ENCODE measurements at regions not wholly inside any gene's neighbourhood (a gene's known extent, or its start where the extent isn't known, plus 50 kb on each side); places are given as distances from the start of the nearest gene placed in this dataset.
"Not testable (repeated sequence)": the region's sequence is repeated elsewhere in the genome, so short reads cannot be mapped to it uniquely, and the experiment has no call there.

- no peak overlapping the region for H3K4me3 Mint-ChIP-seq
- ATAC-seq (no peak), DNase-seq (no peak)
- H3K4me1 Mint-ChIP-seq: no peaks in the 10 kb centered on the region
- H3K9me3 ChIP-seq (ENCODE audit: control insufficient read depth, low read length, poor library complexity, severe bottlenecking): no peaks in the 10 kb centered on the region
- H3K27me3 Mint-ChIP-seq: no peaks in the 10 kb centered on the region
- no peak overlapping the region for H3K27ac Mint-ChIP-seq
- H3K36me3 Mint-ChIP-seq (ENCODE audit: low read depth): no peaks in the 10 kb centered on the region
Measured at GRCh38 chr5:124494540-124495116, 251.8 kb downstream of the ZNF608 start.

GRCh38 chr5:124492444-124493224 lies 253.8 kb downstream of the ZNF608 start:
- Mint-ChIP-seq H3K36me3 (ENCODE audit: low read depth) (no peaks in the 10 kb centered on the region), H3K27ac (no peak overlapping the region), H3K27me3 (no peaks in the 10 kb centered on the region), H3K4me3 (no peak overlapping the region), H3K4me1 (no peaks in the 10 kb centered on the region)
- ATAC-seq (no peak), DNase-seq (no peak)
- no peaks in the 10 kb centered on the region for H3K9me3 ChIP-seq (ENCODE audit: control insufficient read depth, low read length, poor library complexity, severe bottlenecking)

GRCh38 chr5:124490315-124490714 lies 256.1 kb downstream of the ZNF608 start:
- H3K4me1 Mint-ChIP-seq; ATAC-seq; H3K4me3 Mint-ChIP-seq; H3K27ac Mint-ChIP-seq; DNase-seq; H3K27me3 Mint-ChIP-seq; H3K36me3 Mint-ChIP-seq (ENCODE audit: low read depth); H3K9me3 ChIP-seq (ENCODE audit: control insufficient read depth, low read length, poor library complexity, severe bottlenecking): not testable (repeated sequence)

GRCh38 chr5:124481419-124481818 lies 265.0 kb downstream of the ZNF608 start:
- H3K27ac Mint-ChIP-seq: no peak overlapping the region
- H3K4me1 Mint-ChIP-seq: no peaks in the 10 kb centered on the region
- H3K27me3 Mint-ChIP-seq: no peaks in the 10 kb centered on the region
- ATAC-seq (no peak), DNase-seq (no peak)
- no peaks in the 10 kb centered on the region for H3K36me3 Mint-ChIP-seq (ENCODE audit: low read depth)
- H3K4me3 Mint-ChIP-seq: no peak overlapping the region
- no peaks in the 10 kb centered on the region for H3K9me3 ChIP-seq (ENCODE audit: control insufficient read depth, low read length, poor library complexity, severe bottlenecking)

GRCh38 chr5:124480964-124481363 lies 265.5 kb downstream of the ZNF608 start:
- no peaks in the 10 kb centered on the region for H3K9me3 ChIP-seq (ENCODE audit: control insufficient read depth, low read length, poor library complexity, severe bottlenecking)
- no peak for DNase-seq
- ATAC-seq: no peak
- no peaks in the 10 kb centered on the region for H3K36me3 Mint-ChIP-seq (ENCODE audit: low read depth)
- no peaks in the 10 kb centered on the region for H3K27me3 Mint-ChIP-seq
- no peak overlapping the region for H3K4me3 Mint-ChIP-seq
- H3K4me1 Mint-ChIP-seq: no peaks in the 10 kb centered on the region
- H3K27ac Mint-ChIP-seq: no peak overlapping the region

GRCh38 chr5:124480022-124480421 lies 266.4 kb downstream of the ZNF608 start:
- Mint-ChIP-seq H3K4me1 (no peaks in the 10 kb centered on the region), H3K4me3 (no peak overlapping the region), H3K27ac (no peak overlapping the region), H3K36me3 (ENCODE audit: low read depth) (no peaks in the 10 kb centered on the region), H3K27me3 (no peaks in the 10 kb centered on the region)
- H3K9me3 ChIP-seq (ENCODE audit: control insufficient read depth, low read length, poor library complexity, severe bottlenecking): no peaks in the 10 kb centered on the region
- ATAC-seq: no peak
- no peak for DNase-seq

GRCh38 chr5:124478264-124478663 lies 268.2 kb downstream of the ZNF608 start:
- ATAC-seq: no peak
- no peak for DNase-seq
- Mint-ChIP-seq H3K36me3 (ENCODE audit: low read depth) (no peaks in the 10 kb centered on the region), H3K4me1 (no peaks in the 10 kb centered on the region), H3K27me3 (no peaks in the 10 kb centered on the region), H3K4me3 (no peak overlapping the region), H3K27ac (no peak overlapping the region)
- H3K9me3 ChIP-seq (ENCODE audit: control insufficient read depth, low read length, poor library complexity, severe bottlenecking): no peaks in the 10 kb centered on the region

GRCh38 chr5:124477577-124477976 lies 268.9 kb downstream of the ZNF608 start:
- no peak for ATAC-seq
- H3K27ac Mint-ChIP-seq: no peak overlapping the region
- no peak overlapping the region for H3K4me3 Mint-ChIP-seq
- H3K36me3 Mint-ChIP-seq (ENCODE audit: low read depth): no peaks in the 10 kb centered on the region
- H3K4me1 Mint-ChIP-seq: no peaks in the 10 kb centered on the region
- H3K27me3 Mint-ChIP-seq: no peaks in the 10 kb centered on the region
- H3K9me3 ChIP-seq (ENCODE audit: control insufficient read depth, low read length, poor library complexity, severe bottlenecking): no peaks in the 10 kb centered on the region
- no peak for DNase-seq

GRCh38 chr5:124477062-124477461 lies 269.4 kb downstream of the ZNF608 start:
- no peaks in the 10 kb centered on the region for H3K36me3 Mint-ChIP-seq (ENCODE audit: low read depth)
- ATAC-seq (no peak), DNase-seq (no peak)

GRCh38 chr5:124474528-124475215 lies 271.8 kb downstream of the ZNF608 start:
- DNase-seq (no peak), ATAC-seq (no peak)
- no peaks in the 10 kb centered on the region for H3K27me3 Mint-ChIP-seq
- no peaks in the 10 kb centered on the region for H3K36me3 Mint-ChIP-seq (ENCODE audit: low read depth)
- H3K27ac Mint-ChIP-seq: no peak overlapping the region
- H3K4me1 Mint-ChIP-seq: no peaks in the 10 kb centered on the region
- H3K9me3 ChIP-seq (ENCODE audit: control insufficient read depth, low read length, poor library complexity, severe bottlenecking): no peaks in the 10 kb centered on the region
- H3K4me3 Mint-ChIP-seq: no peak overlapping the region

More at GRCh38 chr5:124477062-124477461, 269.4 kb downstream of the ZNF608 start:
- no peaks in the 10 kb centered on the region for H3K9me3 ChIP-seq (ENCODE audit: control insufficient read depth, low read length, poor library complexity, severe bottlenecking)
- Mint-ChIP-seq H3K4me1 (no peaks in the 10 kb centered on the region), H3K4me3 (no peak overlapping the region), H3K27me3 (no peaks in the 10 kb centered on the region), H3K27ac (no peak overlapping the region)

GRCh38 chr5:124468671-124469411 lies 277.6 kb downstream of the ZNF608 start:
- H3K27ac Mint-ChIP-seq: no peak overlapping the region

GRCh38 chr5:124467745-124468144 lies 278.7 kb downstream of the ZNF608 start:
- DNase-seq: no peak

More at GRCh38 chr5:124468671-124469411, 277.6 kb downstream of the ZNF608 start:
- H3K9me3 ChIP-seq (ENCODE audit: control insufficient read depth, low read length, poor library complexity, severe bottlenecking): no peaks in the 10 kb centered on the region
- DNase-seq (no peak), ATAC-seq (no peak)
- no peaks in the 10 kb centered on the region for H3K27me3 Mint-ChIP-seq
- no peaks in the 10 kb centered on the region for H3K36me3 Mint-ChIP-seq (ENCODE audit: low read depth)
- H3K4me1 Mint-ChIP-seq: no peaks in the 10 kb centered on the region
- H3K4me3 Mint-ChIP-seq: no peak overlapping the region

GRCh38 chr5:124466011-124466410 lies 280.4 kb downstream of the ZNF608 start:
- H3K4me1 Mint-ChIP-seq: no peaks in the 10 kb centered on the region
- H3K36me3 Mint-ChIP-seq (ENCODE audit: low read depth): no peaks in the 10 kb centered on the region
- no peak overlapping the region for H3K27ac Mint-ChIP-seq
- DNase-seq (no peak), ATAC-seq (no peak)
- no peak overlapping the region for H3K4me3 Mint-ChIP-seq
- no peaks in the 10 kb centered on the region for H3K9me3 ChIP-seq (ENCODE audit: control insufficient read depth, low read length, poor library complexity, severe bottlenecking)
- H3K27me3 Mint-ChIP-seq: no peaks in the 10 kb centered on the region

More at GRCh38 chr5:124467745-124468144, 278.7 kb downstream of the ZNF608 start:
- no peak overlapping the region for H3K27ac Mint-ChIP-seq
- H3K9me3 ChIP-seq (ENCODE audit: control insufficient read depth, low read length, poor library complexity, severe bottlenecking): no peaks in the 10 kb centered on the region
- no peaks in the 10 kb centered on the region for H3K27me3 Mint-ChIP-seq
- no peaks in the 10 kb centered on the region for H3K4me1 Mint-ChIP-seq
- no peak for ATAC-seq
- no peak overlapping the region for H3K4me3 Mint-ChIP-seq
- no peaks in the 10 kb centered on the region for H3K36me3 Mint-ChIP-seq (ENCODE audit: low read depth)
